ENCODE measurements at regions not wholly inside any gene's neighbourhood (a gene's known extent, or its start where the extent isn't known, plus 50 kb on each side); places are given as distances from the start of the nearest gene placed in this dataset.

GRCh38 chr3:187464682-187465081, 96.5 kb downstream of the RTP4 start:
- Histone ChIP-seq H3K9me3 (no peaks in the 10 kb centered on the region), H3K36me3 (no peaks in the 10 kb centered on the region), H3K27me3 (no peaks in the 10 kb centered on the region), H3K4me3 (ENCODE audit: low read depth, low read length) (no peak overlapping the region), H3K4me1 (no peaks in the 10 kb centered on the region)
- no peak for DNase-seq
- TF ChIP-seq CTCF (IDR thresholded peaks at IDR 0.05; ENCODE audit: low read depth, low read length), result no peak

GRCh38 chr3:187458921-187459320, 90.7 kb downstream of the RTP4 start:
- TF ChIP-seq CTCF (IDR thresholded peaks at IDR 0.05; ENCODE audit: low read depth, low read length), result no peak
- no peaks in the 10 kb centered on the region for H3K36me3 ChIP-seq
- H3K27me3 ChIP-seq, result no peaks in the 10 kb centered on the region
- no peaks in the 10 kb centered on the region for H3K4me1 ChIP-seq
- DNase-seq, result no peak
- no peak overlapping the region for H3K4me3 ChIP-seq (ENCODE audit: low read depth, low read length)
- H3K9me3 ChIP-seq, result no peaks in the 10 kb centered on the region

- DNase-seq, result no peak
- H3K4me3 ChIP-seq (ENCODE audit: low read depth, low read length), result no peak overlapping the region
- TF ChIP-seq CTCF (IDR thresholded peaks at IDR 0.05; ENCODE audit: low read depth, low read length), result no peak
Measured at GRCh38 chr3:187458383-187458782, 90.2 kb downstream of the RTP4 start.

GRCh38 chr3:187456250-187456649, 88.1 kb downstream of the RTP4 start:
- DNase-seq, result peak; percentile 24
- Histone ChIP-seq H3K27me3 (no peaks in the 10 kb centered on the region), H3K4me1 (no peaks in the 10 kb centered on the region), H3K36me3 (no peaks in the 10 kb centered on the region), H3K9me3 (no peaks in the 10 kb centered on the region), H3K4me3 (ENCODE audit: low read depth, low read length) (no peak overlapping the region)
- no peak for TF ChIP-seq CTCF (IDR thresholded peaks at IDR 0.05; ENCODE audit: low read depth, low read length)

More at GRCh38 chr3:187458383-187458782, 90.2 kb downstream of the RTP4 start:
- no peaks in the 10 kb centered on the region for H3K4me1 ChIP-seq
- no peaks in the 10 kb centered on the region for H3K9me3 ChIP-seq
- H3K27me3 ChIP-seq, result no peaks in the 10 kb centered on the region
- no peaks in the 10 kb centered on the region for H3K36me3 ChIP-seq

GRCh38 chr3:187454085-187454815, 86.1 kb downstream of the RTP4 start:
- no peak for DNase-seq
- Histone ChIP-seq H3K4me1 (no peaks in the 10 kb centered on the region), H3K4me3 (ENCODE audit: low read depth, low read length) (no peak overlapping the region), H3K36me3 (no peaks in the 10 kb centered on the region), H3K9me3 (no peaks in the 10 kb centered on the region), H3K27me3 (0 out of 2 replicates have a peak, but pooled peaks cover 3% of the 10 kb centered on the region)
- no peak for TF ChIP-seq CTCF (IDR thresholded peaks at IDR 0.05; ENCODE audit: low read depth, low read length)

GRCh38 chr3:187450431-187451190, 82.4 kb downstream of the RTP4 start:
- H3K27me3 ChIP-seq, result 0 out of 2 replicates have a peak, but pooled peaks cover 3% of the 10 kb centered on the region
- H3K4me1 ChIP-seq, result no peaks in the 10 kb centered on the region
- no peak for TF ChIP-seq CTCF (IDR thresholded peaks at IDR 0.05; ENCODE audit: low read depth, low read length)
- H3K9me3 ChIP-seq, result no peaks in the 10 kb centered on the region
- no peak overlapping the region for H3K4me3 ChIP-seq (ENCODE audit: low read depth, low read length)
- no peaks in the 10 kb centered on the region for H3K36me3 ChIP-seq
- DNase-seq, result no peak
